ENCODE measurements at regions not wholly inside any gene's neighbourhood (a gene's known extent, or its start where the extent isn't known, plus 50 kb on each side); places are given as distances from the start of the nearest gene placed in this dataset.

- in situ Hi-C loops (cut with MboI; ENCODE audit: low sequenced_read_pairs), result no loop called here
Observed at GRCh38 chr4:123305736-123306135, 90.9 kb upstream of the SPRY1 start.

- in situ Hi-C loops (cut with MboI; ENCODE audit: low sequenced_read_pairs), result no loop called here
Observed at GRCh38 chr4:123306769-123307168, 89.8 kb upstream of the SPRY1 start.

GRCh38 chr4:123308667-123309066 lies 87.9 kb upstream of the SPRY1 start:
- in situ Hi-C loops (cut with MboI; ENCODE audit: low sequenced_read_pairs), result no loop called here

- in situ Hi-C loops (cut with MboI; ENCODE audit: low sequenced_read_pairs), result no loop called here
Observed at GRCh38 chr4:123312116-123312515, 84.5 kb upstream of the SPRY1 start.

GRCh38 chr4:123312951-123313592 lies 83.5 kb upstream of the SPRY1 start:
- in situ Hi-C loops (cut with MboI; ENCODE audit: low sequenced_read_pairs), result no loop called here

GRCh38 chr4:123315617-123316016 lies 81.0 kb upstream of the SPRY1 start:
- in situ Hi-C loops (cut with MboI; ENCODE audit: low sequenced_read_pairs), result no loop called here

- in situ Hi-C loops (cut with MboI; ENCODE audit: low sequenced_read_pairs), result no loop called here
Observed at GRCh38 chr4:123317211-123317610, 79.4 kb upstream of the SPRY1 start.

- in situ Hi-C loops (cut with MboI; ENCODE audit: low sequenced_read_pairs), result no loop called here
Observed at GRCh38 chr4:123319639-123320038, 77.0 kb upstream of the SPRY1 start.

GRCh38 chr4:123323998-123324397 lies 72.6 kb upstream of the SPRY1 start:
- in situ Hi-C loops (cut with MboI; ENCODE audit: low sequenced_read_pairs), result no loop called here

- in situ Hi-C loops (cut with MboI; ENCODE audit: low sequenced_read_pairs), result no loop called here
Observed at GRCh38 chr4:123325241-123325681, 71.3 kb upstream of the SPRY1 start.

GRCh38 chr4:123327346-123327745 lies 69.2 kb upstream of the SPRY1 start:
- in situ Hi-C loops (cut with MboI; ENCODE audit: low sequenced_read_pairs), result no loop called here

- in situ Hi-C loops (cut with MboI; ENCODE audit: low sequenced_read_pairs), result no loop called here
Observed at GRCh38 chr4:123327846-123328429, 68.7 kb upstream of the SPRY1 start.

GRCh38 chr4:123338715-123339114 lies 57.9 kb upstream of the SPRY1 start:
- in situ Hi-C loops (cut with MboI; ENCODE audit: low sequenced_read_pairs), result no loop called here

GRCh38 chr4:123339507-123340380 lies 56.9 kb upstream of the SPRY1 start:
- in situ Hi-C loops (cut with MboI; ENCODE audit: low sequenced_read_pairs), result no loop called here

GRCh38 chr4:123340381-123340701 lies 56.3 kb upstream of the SPRY1 start:
- in situ Hi-C loops (cut with MboI; ENCODE audit: low sequenced_read_pairs), result no loop called here

- in situ Hi-C loops (cut with MboI; ENCODE audit: low sequenced_read_pairs), result no loop called here
Observed at GRCh38 chr4:123342498-123342897, 54.1 kb upstream of the SPRY1 start.

- in situ Hi-C loops (cut with MboI; ENCODE audit: low sequenced_read_pairs), result no loop called here
Observed at GRCh38 chr4:123343400-123344041, 53.1 kb upstream of the SPRY1 start.

- in situ Hi-C loops (cut with MboI; ENCODE audit: low sequenced_read_pairs), result no loop called here
Observed at GRCh38 chr4:123345137-123345934, 51.3 kb upstream of the SPRY1 start.

- in situ Hi-C loops (cut with MboI; ENCODE audit: low sequenced_read_pairs), result no loop called here
Observed at GRCh38 chr4:123345935-123346300, 50.7 kb upstream of the SPRY1 start.

GRCh38 chr4:123346330-123346940 lies 50.2 kb upstream of the SPRY1 start:
- in situ Hi-C loops (cut with MboI; ENCODE audit: low sequenced_read_pairs), result no loop called here

Measured in HL-60/S4 (cell line).